ENCODE measurements at regions not wholly inside any gene's neighbourhood (a gene's known extent, or its start where the extent isn't known, plus 50 kb on each side); places are given as distances from the start of the nearest gene placed in this dataset.

DNA sequence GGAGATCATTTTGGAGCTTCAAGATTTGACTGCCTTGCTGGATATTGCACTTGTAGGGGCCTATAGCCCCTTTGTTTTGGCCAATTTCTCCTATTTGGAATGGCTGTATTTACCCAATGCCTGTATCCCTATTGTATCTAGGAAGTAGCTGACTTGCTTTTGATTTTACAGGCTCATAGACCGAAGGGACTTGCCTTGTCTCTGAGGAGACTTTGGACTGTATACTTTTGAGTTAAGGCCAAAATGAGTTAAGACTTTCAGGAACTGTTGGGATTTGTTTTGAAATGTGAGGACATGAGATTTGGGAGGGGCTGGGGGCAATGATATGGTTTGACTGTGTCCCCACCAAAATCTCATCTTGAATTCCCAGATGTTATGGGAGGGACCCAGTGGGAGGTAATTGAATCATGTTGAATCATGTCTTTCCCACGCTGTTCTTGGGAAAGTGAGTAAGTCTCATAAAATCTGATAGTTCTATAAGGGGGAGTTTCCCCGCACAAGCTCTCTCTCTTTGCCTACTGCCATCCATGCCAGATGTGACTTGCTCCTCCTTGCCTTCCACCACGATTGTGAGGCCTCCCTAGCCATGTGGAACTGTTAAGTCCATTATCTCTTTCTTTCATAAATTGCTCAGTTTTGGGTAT lies 276.1 kb downstream of the LMX1A start:
- TF ChIP-seq ZNF70 (CRISPR knock-in tag; IDR thresholded peaks at IDR 0.05) (no peak), TOX (CRISPR knock-in tag; IDR thresholded peaks at IDR 0.05; ENCODE audit: borderline replicate concordance) (no peak), ARNTL (CRISPR knock-in tag; IDR thresholded peaks at IDR 0.05; ENCODE audit: borderline replicate concordance, low read depth) (no peak)
- TF ChIP-seq, protein P1, sequence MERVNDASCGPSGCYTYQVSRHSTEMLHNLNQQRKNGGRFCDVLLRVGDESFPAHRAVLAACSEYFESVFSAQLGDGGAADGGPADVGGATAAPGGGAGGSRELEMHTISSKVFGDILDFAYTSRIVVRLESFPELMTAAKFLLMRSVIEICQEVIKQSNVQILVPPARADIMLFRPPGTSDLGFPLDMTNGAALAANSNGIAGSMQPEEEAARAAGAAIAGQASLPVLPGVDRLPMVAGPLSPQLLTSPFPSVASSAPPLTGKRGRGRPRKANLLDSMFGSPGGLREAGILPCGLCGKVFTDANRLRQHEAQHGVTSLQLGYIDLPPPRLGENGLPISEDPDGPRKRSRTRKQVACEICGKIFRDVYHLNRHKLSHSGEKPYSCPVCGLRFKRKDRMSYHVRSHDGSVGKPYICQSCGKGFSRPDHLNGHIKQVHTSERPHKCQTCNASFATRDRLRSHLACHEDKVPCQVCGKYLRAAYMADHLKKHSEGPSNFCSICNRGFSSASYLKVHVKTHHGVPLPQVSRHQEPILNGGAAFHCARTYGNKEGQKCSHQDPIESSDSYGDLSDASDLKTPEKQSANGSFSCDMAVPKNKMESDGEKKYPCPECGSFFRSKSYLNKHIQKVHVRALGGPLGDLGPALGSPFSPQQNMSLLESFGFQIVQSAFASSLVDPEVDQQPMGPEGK (CRISPR knock-in tag; IDR thresholded peaks at IDR 0.05; ENCODE audit: borderline replicate concordance) = no peak
- ATAC-seq = no peak

DNA sequence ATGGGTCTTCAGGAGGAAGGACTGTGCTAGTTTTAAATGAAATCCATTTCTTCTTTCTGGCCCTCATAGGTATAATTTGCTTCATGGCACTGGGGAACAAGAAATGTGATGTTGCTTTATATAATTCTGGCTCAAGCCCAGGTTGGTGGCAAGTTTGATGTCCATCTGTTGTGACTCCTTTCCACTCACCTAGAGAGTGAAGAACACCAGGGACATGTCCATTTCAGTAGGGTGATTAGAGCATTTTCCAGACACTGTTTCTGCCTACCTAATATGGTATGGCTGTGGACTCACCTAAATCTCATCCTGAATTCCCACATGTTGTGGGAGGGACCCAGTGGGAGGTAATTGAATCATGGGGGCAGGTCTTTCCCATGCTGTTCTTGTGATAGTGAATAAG lies 278.1 kb downstream of the LMX1A start:
- TF ChIP-seq BACH2 (CRISPR knock-in tag; IDR thresholded peaks at IDR 0.05; ENCODE audit: borderline replicate concordance) (no peak), SNAI2 (CRISPR knock-in tag; IDR thresholded peaks at IDR 0.05) (no peak), POU6F1 (CRISPR knock-in tag; IDR thresholded peaks at IDR 0.05; ENCODE audit: borderline replicate concordance, low read depth) (no peak), ZNF70 (CRISPR knock-in tag; IDR thresholded peaks at IDR 0.05) (no peak), OSR1 (CRISPR knock-in tag; IDR thresholded peaks at IDR 0.05) (no peak), ZFP3 (CRISPR knock-in tag; IDR thresholded peaks at IDR 0.05) (no peak), ZFP30 (CRISPR knock-in tag; IDR thresholded peaks at IDR 0.05) (no peak), TOX (CRISPR knock-in tag; IDR thresholded peaks at IDR 0.05; ENCODE audit: borderline replicate concordance) (no peak), ARNTL (CRISPR knock-in tag; IDR thresholded peaks at IDR 0.05; ENCODE audit: borderline replicate concordance, low read depth) (no peak)
- TF ChIP-seq, protein P2, sequence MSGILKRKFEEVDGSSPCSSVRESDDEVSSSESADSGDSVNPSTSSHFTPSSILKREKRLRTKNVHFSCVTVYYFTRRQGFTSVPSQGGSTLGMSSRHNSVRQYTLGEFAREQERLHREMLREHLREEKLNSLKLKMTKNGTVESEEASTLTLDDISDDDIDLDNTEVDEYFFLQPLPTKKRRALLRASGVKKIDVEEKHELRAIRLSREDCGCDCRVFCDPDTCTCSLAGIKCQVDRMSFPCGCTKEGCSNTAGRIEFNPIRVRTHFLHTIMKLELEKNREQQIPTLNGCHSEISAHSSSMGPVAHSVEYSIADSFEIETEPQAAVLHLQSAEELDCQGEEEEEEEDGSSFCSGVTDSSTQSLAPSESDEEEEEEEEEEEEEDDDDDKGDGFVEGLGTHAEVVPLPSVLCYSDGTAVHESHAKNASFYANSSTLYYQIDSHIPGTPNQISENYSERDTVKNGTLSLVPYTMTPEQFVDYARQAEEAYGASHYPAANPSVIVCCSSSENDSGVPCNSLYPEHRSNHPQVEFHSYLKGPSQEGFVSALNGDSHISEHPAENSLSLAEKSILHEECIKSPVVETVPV (CRISPR knock-in tag; IDR thresholded peaks at IDR 0.05) = no peak
- TF ChIP-seq, protein P1 (CRISPR knock-in tag; IDR thresholded peaks at IDR 0.05; ENCODE audit: borderline replicate concordance) = no peak
- no peak for ATAC-seq

DNA sequence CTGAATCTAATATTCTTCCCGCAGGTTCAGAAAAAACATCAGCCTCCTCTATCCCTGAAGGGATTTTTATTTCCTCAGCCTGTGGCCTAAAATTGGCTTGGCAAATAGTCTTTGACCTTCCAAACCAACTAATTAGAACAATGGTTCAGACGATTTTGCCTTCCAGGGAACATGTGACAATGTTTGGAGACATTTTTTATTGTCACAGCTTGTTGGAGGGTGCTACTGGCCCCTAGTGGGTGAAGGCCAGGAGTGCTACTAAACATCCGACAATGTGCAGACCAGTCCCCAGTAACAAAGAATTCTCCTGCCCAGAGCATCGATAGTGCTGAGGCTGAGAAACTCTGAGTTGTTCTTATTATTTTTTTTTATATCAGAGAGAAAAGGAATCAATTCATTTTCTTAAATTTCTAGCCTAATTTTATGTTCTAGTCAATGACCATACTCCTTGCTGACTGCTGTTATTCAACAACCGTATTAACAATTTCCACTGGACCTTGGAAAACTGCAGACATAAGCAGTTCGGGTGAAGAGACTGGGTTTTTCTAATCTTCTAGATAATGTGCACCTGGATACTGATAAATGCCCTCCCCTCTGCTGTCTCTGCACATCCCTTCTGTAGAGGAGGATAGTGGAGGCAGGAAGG lies 280.7 kb downstream of the LMX1A start:
- TF ChIP-seq ZFP3 (CRISPR knock-in tag; IDR thresholded peaks at IDR 0.05) (no peak), TCF4 (CRISPR knock-in tag; IDR thresholded peaks at IDR 0.05; ENCODE audit: borderline replicate concordance) (no peak), ZFP30 (CRISPR knock-in tag; IDR thresholded peaks at IDR 0.05) (no peak), BACH2 (CRISPR knock-in tag; IDR thresholded peaks at IDR 0.05; ENCODE audit: borderline replicate concordance) (no peak), OSR1 (CRISPR knock-in tag; IDR thresholded peaks at IDR 0.05) (no peak), ARNTL (CRISPR knock-in tag; IDR thresholded peaks at IDR 0.05; ENCODE audit: borderline replicate concordance, low read depth) (no peak), ZNF70 (CRISPR knock-in tag; IDR thresholded peaks at IDR 0.05) (no peak), SNAI2 (CRISPR knock-in tag; IDR thresholded peaks at IDR 0.05) (no peak), POU6F1 (CRISPR knock-in tag; IDR thresholded peaks at IDR 0.05; ENCODE audit: borderline replicate concordance, low read depth) (no peak), TOX (CRISPR knock-in tag; IDR thresholded peaks at IDR 0.05; ENCODE audit: borderline replicate concordance) (no peak), ESRRG (CRISPR knock-in tag; IDR thresholded peaks at IDR 0.05) (no peak)
- TF ChIP-seq, protein P3, sequence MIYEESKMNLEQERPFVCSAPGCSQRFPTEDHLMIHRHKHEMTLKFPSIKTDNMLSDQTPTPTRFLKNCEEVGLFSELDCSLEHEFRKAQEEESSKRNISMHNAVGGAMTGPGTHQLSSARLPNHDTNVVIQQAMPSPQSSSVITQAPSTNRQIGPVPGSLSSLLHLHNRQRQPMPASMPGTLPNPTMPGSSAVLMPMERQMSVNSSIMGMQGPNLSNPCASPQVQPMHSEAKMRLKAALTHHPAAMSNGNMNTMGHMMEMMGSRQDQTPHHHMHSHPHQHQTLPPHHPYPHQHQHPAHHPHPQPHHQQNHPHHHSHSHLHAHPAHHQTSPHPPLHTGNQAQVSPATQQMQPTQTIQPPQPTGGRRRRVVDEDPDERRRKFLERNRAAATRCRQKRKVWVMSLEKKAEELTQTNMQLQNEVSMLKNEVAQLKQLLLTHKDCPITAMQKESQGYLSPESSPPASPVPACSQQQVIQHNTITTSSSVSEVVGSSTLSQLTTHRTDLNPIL (CRISPR knock-in tag; IDR thresholded peaks at IDR 0.05; ENCODE audit: low read depth) = no peak
- TF ChIP-seq, protein P1 (CRISPR knock-in tag; IDR thresholded peaks at IDR 0.05; ENCODE audit: borderline replicate concordance) = no peak
- peak; percentile 85 for ATAC-seq
